GM12873 (cell line): ENCODE measurements at regions not wholly inside any gene's neighbourhood (a gene's known extent, or its start where the extent isn't known, plus 50 kb on each side); places are given as distances from the start of the nearest gene placed in this dataset.

Experiments
- CTCF ChIP-seq: IDR thresholded peaks from 2 replicates; pipeline ENCODE4 v1.5.1; 2012; ENCODE audit warnings: low read depth, mild to moderate bottlenecking, moderate library complexity, low read length, control low read depth; ENCODE audit not compliant: insufficient read depth; ENCODE audit errors: missing control alignments

DNA sequence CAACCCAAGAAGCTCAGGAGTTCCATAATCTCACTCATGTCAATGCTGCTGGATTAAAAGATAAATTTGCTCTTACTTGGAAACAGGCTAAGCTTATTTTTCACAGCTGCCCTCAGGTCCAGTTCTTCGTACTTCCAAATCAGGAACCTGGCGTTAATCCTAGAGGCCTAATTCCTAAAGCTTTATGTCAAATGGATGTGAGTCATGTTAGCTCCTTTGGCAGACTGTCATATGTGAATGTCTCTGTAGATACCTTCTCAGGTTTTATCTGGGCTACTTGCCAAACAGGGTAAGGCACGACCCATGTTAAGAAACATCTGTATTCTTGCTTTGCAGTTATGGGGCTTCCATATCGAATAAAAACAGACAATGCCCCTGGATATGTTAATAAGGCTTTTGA, 504.6 kb downstream of the ALG10 start:
- TF ChIP-seq CTCF = no peak

DNA sequence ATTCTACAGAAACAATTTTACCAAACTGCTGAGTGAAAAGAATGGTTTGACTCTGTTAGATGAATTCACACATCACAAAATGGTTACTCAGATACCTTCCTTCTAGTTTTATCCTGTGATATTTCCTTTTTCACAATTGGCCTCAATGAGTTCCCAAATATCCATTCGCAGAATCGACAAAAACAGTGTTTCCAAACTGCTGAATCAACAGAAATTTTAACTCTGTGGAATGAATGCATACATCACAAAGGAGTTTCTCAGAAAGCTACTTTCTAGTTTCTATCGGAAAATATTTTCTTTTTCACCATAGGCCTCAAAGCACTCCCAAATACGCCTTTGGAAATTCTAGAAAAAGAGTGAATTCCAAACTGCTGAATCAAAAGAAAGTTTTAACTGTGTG, 525.0 kb downstream of the ALG10 start:
- no peak for TF ChIP-seq CTCF

DNA sequence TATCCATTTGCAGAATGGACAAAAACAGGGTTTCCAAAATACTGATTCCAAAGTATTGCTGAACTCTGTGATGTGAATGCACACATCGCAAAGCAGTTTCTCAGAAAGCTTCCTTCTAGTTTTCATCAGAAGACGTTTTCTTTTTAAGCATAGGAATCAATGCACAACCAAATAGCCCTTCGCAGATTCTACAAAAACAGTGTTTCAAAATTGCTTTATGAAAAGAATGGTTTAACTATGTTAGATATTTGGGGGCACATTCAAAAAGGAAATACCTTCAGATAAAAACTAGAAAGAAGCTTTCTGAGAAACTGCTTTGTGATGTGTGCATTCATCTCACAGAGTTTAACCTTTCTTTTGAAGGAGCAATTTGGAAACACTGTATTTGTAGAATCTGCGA, 569.7 kb downstream of the ALG10 start:
- TF ChIP-seq CTCF = no peak

GRCh38 chr12:34595749-34596733, 573.7 kb downstream of the ALG10 start:
- no peak for TF ChIP-seq CTCF

DNA sequence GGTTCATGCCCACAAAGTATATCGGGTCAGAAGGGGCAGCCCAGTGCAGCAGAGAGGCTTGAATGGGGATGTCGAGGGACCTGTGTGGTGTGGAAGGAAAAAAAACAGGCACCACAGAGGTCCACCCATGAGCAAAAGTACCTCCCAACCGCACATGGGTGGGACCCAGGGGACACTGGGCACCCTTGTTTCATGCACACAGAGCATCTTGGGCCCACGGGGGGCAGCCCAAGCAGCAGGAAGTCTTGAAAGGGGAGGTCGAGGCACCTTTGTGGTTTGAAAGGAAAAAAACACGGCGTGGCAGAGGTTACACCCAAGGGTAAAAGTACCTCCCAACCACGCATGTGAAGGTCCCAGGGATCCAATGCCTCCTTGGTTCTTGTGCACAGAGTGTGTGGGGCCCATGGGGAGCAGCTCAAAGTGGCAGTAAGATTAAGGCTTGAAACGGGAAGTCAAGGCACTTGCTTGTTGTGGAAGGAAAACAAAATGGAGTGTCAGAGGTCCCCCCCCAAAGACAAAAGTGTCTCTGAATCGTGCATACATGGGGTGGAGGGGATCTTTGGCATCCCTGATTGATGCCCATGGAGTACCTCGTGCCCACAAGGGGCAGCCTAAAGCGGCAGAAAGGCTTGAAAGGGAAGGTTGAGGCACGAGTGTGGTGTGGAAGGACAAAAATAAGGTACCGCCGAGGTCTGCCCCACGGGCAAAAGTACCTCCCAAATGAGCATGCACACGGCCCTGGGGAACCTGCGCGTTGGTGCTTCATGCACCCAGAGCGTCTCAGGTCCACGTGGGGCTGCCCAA, 575.5 kb downstream of the ALG10 start:
- no peak for TF ChIP-seq CTCF

DNA sequence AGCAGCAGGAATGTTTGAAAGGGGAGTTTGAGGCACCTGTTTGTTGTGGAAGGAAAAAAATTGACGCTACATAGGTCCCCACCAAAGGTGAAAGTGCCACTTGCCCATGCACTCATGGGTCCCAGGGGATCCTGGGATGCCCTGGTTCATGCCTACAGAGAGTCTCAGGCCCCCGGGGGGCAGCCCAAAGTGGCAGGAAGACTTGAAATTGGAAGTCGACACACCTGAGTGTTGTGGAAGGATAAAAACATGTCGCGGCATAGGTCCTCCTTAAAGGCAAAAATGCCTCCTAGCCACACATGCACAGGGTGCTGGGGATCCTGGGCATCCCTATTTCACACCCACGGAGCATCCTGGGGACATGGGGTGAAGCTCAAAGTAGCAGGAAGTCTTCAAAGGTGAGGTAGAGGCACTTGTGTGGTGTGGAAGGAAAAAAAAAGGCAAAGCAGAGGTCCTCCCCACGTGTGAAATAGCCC, 576.1 kb downstream of the ALG10 start:
- TF ChIP-seq CTCF = no peak
